HG02852 (cell line): ENCODE measurements at regions not wholly inside any gene's neighbourhood (a gene's known extent, or its start where the extent isn't known, plus 50 kb on each side); places are given as distances from the start of the nearest gene placed in this dataset.

ENCODE experiments used
- ATAC-seq: cut with Tn5 transposase; IDR thresholded peaks from one replicate; pipeline ENCODE4 v1.9.1; 2021; ENCODE audit warnings: mild to moderate bottlenecking, moderate library complexity; ENCODE audit not compliant: unreplicated experiment

GRCh38 chr2:21279525-21279924, 155.8 kb downstream of the TDRD15 start:
- ATAC-seq = no peak

GRCh38 chr2:21280793-21281192, 157.0 kb downstream of the TDRD15 start:
- no peak for ATAC-seq

GRCh38 chr2:21281384-21281783, 157.6 kb downstream of the TDRD15 start:
- no peak for ATAC-seq

- no peak for ATAC-seq
Observed at GRCh38 chr2:21281791-21282514, 158.2 kb downstream of the TDRD15 start.

- ATAC-seq = no peak
Observed at GRCh38 chr2:21282515-21282898, 158.7 kb downstream of the TDRD15 start.

- no peak for ATAC-seq
Observed at GRCh38 chr2:21288299-21288698, 164.5 kb downstream of the TDRD15 start.

GRCh38 chr2:21288739-21289520, 165.2 kb downstream of the TDRD15 start:
- no peak for ATAC-seq

- no peak for ATAC-seq
Observed at GRCh38 chr2:21289551-21289950, 165.8 kb downstream of the TDRD15 start.

GRCh38 chr2:21289989-21290388, 166.2 kb downstream of the TDRD15 start:
- no peak for ATAC-seq

GRCh38 chr2:21291426-21291825, 167.7 kb downstream of the TDRD15 start:
- ATAC-seq = no peak

- ATAC-seq = no peak
Observed at GRCh38 chr2:21294446-21294845, 170.7 kb downstream of the TDRD15 start.

GRCh38 chr2:21299411-21299810, 175.6 kb downstream of the TDRD15 start:
- no peak for ATAC-seq

- no peak for ATAC-seq
Observed at GRCh38 chr2:21301871-21302455, 178.2 kb downstream of the TDRD15 start.

- ATAC-seq = no peak
Observed at GRCh38 chr2:21303876-21304275, 180.1 kb downstream of the TDRD15 start.

- no peak for ATAC-seq
Observed at GRCh38 chr2:21305581-21305980, 181.8 kb downstream of the TDRD15 start.

GRCh38 chr2:21306235-21306634, 182.5 kb downstream of the TDRD15 start:
- no peak for ATAC-seq

GRCh38 chr2:21307037-21307436, 183.3 kb downstream of the TDRD15 start:
- ATAC-seq = no peak

- no peak for ATAC-seq
Observed at GRCh38 chr2:21310493-21310892, 186.7 kb downstream of the TDRD15 start.

- ATAC-seq = no peak
Observed at GRCh38 chr2:21314322-21314835, 190.6 kb downstream of the TDRD15 start.

- ATAC-seq = peak; percentile 80
Observed at GRCh38 chr2:21317131-21317530, 193.4 kb downstream of the TDRD15 start.

GRCh38 chr2:21318263-21318662, 194.5 kb downstream of the TDRD15 start:
- ATAC-seq = no peak

- ATAC-seq = no peak
Observed at GRCh38 chr2:21326152-21326551, 202.4 kb downstream of the TDRD15 start.
